Spinal cord (tissue), 9 donors: ENCODE measurements at regions not wholly inside any gene's neighbourhood (a gene's known extent, or its start where the extent isn't known, plus 50 kb on each side); places are given as distances from the start of the nearest gene placed in this dataset.

Source experiments
- DNase-seq, 6 donors: peaks; one replicate each; pipeline versions ENCODE4 v3.0.0 to v3.0.0-alpha.2; 2013 to 2015; ENCODE audit warnings: low spot score in 6 of 6, low read depth in 4 of 6
- H3K27ac ChIP-seq: one replicate; pipeline ENCODE4 v1.5.1; 2013; ENCODE audit warnings: low read depth, low read length, control low read depth
- H3K27me3 ChIP-seq: one replicate; pipeline ENCODE4 v1.6.1; 2013; ENCODE audit warnings: low read length; ENCODE audit not compliant: control insufficient read depth, insufficient read depth
- H3K36me3 ChIP-seq: one replicate; pipeline ENCODE4 v1.6.1; 2013; ENCODE audit warnings: low read length; ENCODE audit not compliant: control insufficient read depth, insufficient read depth
- H3K4me1 ChIP-seq: one replicate; pipeline ENCODE4 v1.6.1; 2013; ENCODE audit warnings: low read length; ENCODE audit not compliant: control insufficient read depth, insufficient read depth
- H3K4me3 ChIP-seq: one replicate; pipeline ENCODE4 v1.5.1; 2013; ENCODE audit warnings: low read depth, low read length, control low read depth
- H3K9me3 ChIP-seq: one replicate; pipeline ENCODE4 v1.6.1; 2013; ENCODE audit warnings: low read length; ENCODE audit not compliant: control insufficient read depth, insufficient read depth
- WGBS: methylation state at CpG from one replicate; pipeline ENCODE4 v1.1.5; 2013; ENCODE audit warnings: missing lambda C conversion rate; ENCODE audit not compliant: insufficient coverage; 5-methylcytosine and 5-hydroxymethylcytosine counted together
- donor health status: healthy.

- no peak overlapping the region for H3K27ac ChIP-seq
- no peaks in the 10 kb centered on the region for H3K27me3 ChIP-seq
- DNase-seq, result no peak
- H3K4me3 ChIP-seq, result no peak overlapping the region
- no peaks in the 10 kb centered on the region for H3K9me3 ChIP-seq
- no CpG with 5 or more reads among the region's 2 CpGs for WGBS
- no peaks in the 10 kb centered on the region for H3K4me1 ChIP-seq
- no peaks in the 10 kb centered on the region for H3K36me3 ChIP-seq
Observed at GRCh38 chrX:101993335-101993734, 61.5 kb upstream of the ZMAT1 start.

GRCh38 chrX:101986586-101986985 lies 54.8 kb upstream of the ZMAT1 start:
- no peak for DNase-seq
- Histone ChIP-seq H3K4me3 (no peak overlapping the region), H3K27ac (no peak overlapping the region), H3K4me1 (no peaks in the 10 kb centered on the region), H3K27me3 (peaks cover 3% of the 10 kb centered on the region), H3K9me3 (peaks cover 3% of the 10 kb centered on the region), H3K36me3 (no peaks in the 10 kb centered on the region)
- 54% methylated on average over 1 of the region's 2 CpGs for WGBS
